HL-60 (cell line): ENCODE measurements at regions not wholly inside any gene's neighbourhood (a gene's known extent, or its start where the extent isn't known, plus 50 kb on each side); places are given as distances from the start of the nearest gene placed in this dataset.

ENCODE experiments used
- DNase-seq, 2 experiments: peaks; one replicate each; pipeline ENCODE4 v3.0.0-alpha.2; 2010 to 2020; ENCODE audit warnings: low read depth in 1 of 2, low spot score in 1 of 2
- H3K27ac ChIP-seq: fragments of 250-450 bp; sonication (Bioruptor Pico); replicated peaks from 2 replicates; pipeline ENCODE4 v1.5.1; 2020; ENCODE audit warnings: mild to moderate bottlenecking, moderate library complexity
- H3K27me3 ChIP-seq: fragments of 250-450 bp; sonication (Bioruptor Pico); 2 replicates; pipeline ENCODE4 v1.5.1; 2021; ENCODE audit warnings: mild to moderate bottlenecking, moderate library complexity; ENCODE audit not compliant: insufficient read depth, poor library complexity, severe bottlenecking
- H3K4me3 ChIP-seq: replicated peaks from 2 replicates; pipeline ENCODE4 v1.5.1; 2011; ENCODE audit warnings: mild to moderate bottlenecking, control low read depth, low read length; ENCODE audit not compliant: insufficient read depth
- CTCF ChIP-seq: IDR thresholded peaks from one replicate; pipeline ENCODE4 v1.5.1; 2011; ENCODE audit warnings: low read length, control low read depth, inconsistent platforms; ENCODE audit not compliant: insufficient read depth
- GABPA ChIP-seq: IDR thresholded peaks from 2 replicates; pipeline ENCODE4 v1.6.1; 2012; ENCODE audit warnings: low read depth
- POLR2AphosphoS5 ChIP-seq: IDR thresholded peaks from 2 replicates; pipeline ENCODE4 v1.6.1; 2012; ENCODE audit warnings: low read depth
- REST ChIP-seq: IDR thresholded peaks from 2 replicates; pipeline ENCODE4 v1.6.1; 2012; ENCODE audit warnings: low read depth; ENCODE audit not compliant: insufficient replicate concordance
- SPI1 ChIP-seq: IDR thresholded peaks from 2 replicates; pipeline ENCODE4 v1.6.1; 2012; ENCODE audit warnings: low read depth, mild to moderate bottlenecking, borderline replicate concordance

- Histone ChIP-seq H3K27ac (no peak overlapping the region), H3K4me3 (no peak overlapping the region), H3K27me3 (no peaks in the 10 kb centered on the region)
- DNase-seq: no peak
- TF ChIP-seq SPI1: no peak
Measured at GRCh38 chr2:2921011-2921720, 456.5 kb downstream of the EIPR1 start.

- DNase-seq: no peak
- TF ChIP-seq SPI1 (no peak), CTCF (no peak), POLR2AphosphoS5 (no peak), REST (no peak), GABPA (no peak)
- H3K27ac ChIP-seq: no peak overlapping the region
- no peaks in the 10 kb centered on the region for H3K27me3 ChIP-seq
- no peak overlapping the region for H3K4me3 ChIP-seq
Measured at GRCh38 chr2:2919574-2920365, 457.8 kb downstream of the EIPR1 start.

GRCh38 chr2:2919026-2919425 lies 458.6 kb downstream of the EIPR1 start:
- Histone ChIP-seq H3K27me3 (no peaks in the 10 kb centered on the region), H3K27ac (no peak overlapping the region)
- TF ChIP-seq REST (no peak), CTCF (no peak)

GRCh38 chr2:2916621-2917020 lies 461.0 kb downstream of the EIPR1 start:
- TF ChIP-seq POLR2AphosphoS5 (no peak), REST (no peak), SPI1 (no peak), GABPA (no peak), CTCF (no peak)
- Histone ChIP-seq H3K4me3 (no peak overlapping the region), H3K27me3 (no peaks in the 10 kb centered on the region), H3K27ac (no peak overlapping the region)
- DNase-seq: no peak

More at GRCh38 chr2:2919026-2919425, 458.6 kb downstream of the EIPR1 start:
- no peak for DNase-seq
- H3K4me3 ChIP-seq: no peak overlapping the region
